Breast epithelium (tissue), 4 donors: ENCODE measurements at regions not wholly inside any gene's neighbourhood (a gene's known extent, or its start where the extent isn't known, plus 50 kb on each side); places are given as distances from the start of the nearest gene placed in this dataset.
"Not testable (repeated sequence)": the region's sequence is repeated elsewhere in the genome, so short reads cannot be mapped to it uniquely, and the experiment has no call there.

Experiments
- DNase-seq, 2 donors: peaks; one replicate each; pipeline ENCODE4 v3.0.0-alpha.2; 2019; ENCODE audit warnings: low spot score in 2 of 2
- H3K27ac ChIP-seq, 2 donors: fragments of 200-600 bp; sonication (generic) in 1 of 2; one replicate each; pipeline ENCODE4 v1.5.1; 2016 to 2019; ENCODE audit warnings: mild to moderate bottlenecking in 1 of 2
- H3K27me3 ChIP-seq, 2 donors: fragments of 200-600 bp; sonication (generic) in 1 of 2; one replicate each; pipeline versions ENCODE4 v1.5.1 to v1.6.0; 2017 to 2019; ENCODE audit warnings: control low read depth in 1 of 2, mild to moderate bottlenecking in 1 of 2
- H3K36me3 ChIP-seq: fragments of 200-600 bp; one replicate; pipeline ENCODE4 v1.5.1; 2019
- H3K4me1 ChIP-seq, 2 donors: fragments of 200-600 bp; sonication (generic); one replicate each; pipeline ENCODE4 v1.5.1; 2016 to 2019; ENCODE audit warnings: control low read depth in 1 of 2
- H3K4me3 ChIP-seq, 3 donors: fragments of 200-600 bp; sonication (generic); 1 replicate in 2 of 3; 2 replicates in 1 of 3; pipeline ENCODE4 v1.5.1; 2016 to 2019; ENCODE audit warnings: mild to moderate bottlenecking in 3 of 3, moderate library complexity in 2 of 3
- H3K9me3 ChIP-seq, 2 donors: fragments of 200-600 bp; sonication (generic) in 1 of 2; one replicate each; pipeline ENCODE4 v1.5.1; 2016 to 2019; ENCODE audit warnings: control low read depth in 1 of 2
- CTCF ChIP-seq, 3 donors: fragments of 450-650 bp; IDR thresholded peaks; one replicate each; pipeline ENCODE4 v1.5.1; 2016 to 2017; ENCODE audit warnings: antibody characterized with exemption in 3 of 3, mild to moderate bottlenecking in 3 of 3, moderate library complexity in 3 of 3
- POLR2A ChIP-seq: fragments of 450-650 bp; IDR thresholded peaks from one replicate; pipeline ENCODE4 v1.6.1; 2016; ENCODE audit warnings: antibody characterized with exemption, mild to moderate bottlenecking, moderate library complexity
- POLR2AphosphoS5 ChIP-seq, 3 donors: sonication (generic); formaldehyde crosslinking; IDR thresholded peaks; one replicate each; pipeline ENCODE4 v1.6.1; 2017; ENCODE audit warnings: antibody characterized with exemption in 3 of 3
- intact Hi-C: fragments of 100-400 bp; cut with DNase I; formaldehyde crosslinking; loops from one replicate; pipeline ENCODE4 v1.15.1; 2023; ENCODE audit warnings: low total_unique reads

GRCh38 chr2:176910828-176911227 is 301.8 kb upstream of the HNRNPA3 start:
- DNase-seq, result no peak
- TF ChIP-seq CTCF (IDR thresholded peaks at IDR 0.05), result no peak
- TF ChIP-seq POLR2A, result no peak
- TF ChIP-seq POLR2AphosphoS5 (IDR thresholded peaks at IDR 0.05), result no peak
- Histone ChIP-seq H3K9me3 (no peaks in the 10 kb centered on the region), H3K27ac (no peak overlapping the region), H3K36me3 (no peaks in the 10 kb centered on the region), H3K4me1 (no peaks in the 10 kb centered on the region), H3K27me3 (no peaks in the 10 kb centered on the region), H3K4me3 (no peak overlapping the region)
- intact Hi-C loops, result no loop called here

- H3K27ac ChIP-seq, result no peak overlapping the region
- H3K4me1 ChIP-seq, result no peaks in the 10 kb centered on the region
- TF ChIP-seq CTCF (IDR thresholded peaks at IDR 0.05) (no peak), POLR2AphosphoS5 (IDR thresholded peaks at IDR 0.05) (no peak), POLR2A (no peak)
- H3K36me3 ChIP-seq, result no peaks in the 10 kb centered on the region
- no peak overlapping the region for H3K4me3 ChIP-seq
- intact Hi-C loops, result no loop called here
- no peak for DNase-seq
- H3K9me3 ChIP-seq, result no peaks in the 10 kb centered on the region
- no peaks in the 10 kb centered on the region for H3K27me3 ChIP-seq
These were observed 298.6 kb upstream of the HNRNPA3 start for GRCh38 chr2:176913955-176914354.

- Histone ChIP-seq H3K9me3 (no peaks in the 10 kb centered on the region), H3K4me1 (no peaks in the 10 kb centered on the region), H3K27me3 (no peaks in the 10 kb centered on the region), H3K4me3 (no peak overlapping the region), H3K27ac (no peak overlapping the region), H3K36me3 (no peaks in the 10 kb centered on the region)
- intact Hi-C loops, result no loop called here
- DNase-seq, result no peak
- TF ChIP-seq POLR2A (no peak), POLR2AphosphoS5 (IDR thresholded peaks at IDR 0.05) (no peak), CTCF (IDR thresholded peaks at IDR 0.05) (no peak)
These were observed 298.2 kb upstream of the HNRNPA3 start for GRCh38 chr2:176914371-176914770.

- H3K9me3 ChIP-seq, DNase-seq, intact Hi-C loops: not testable (repeated sequence)
These were observed 290.0 kb upstream of the HNRNPA3 start for GRCh38 chr2:176922545-176922944.

GRCh38 chr2:176923205-176923604 is 289.4 kb upstream of the HNRNPA3 start:
- no peak for DNase-seq
- no peaks in the 10 kb centered on the region for H3K4me1 ChIP-seq
- no peaks in the 10 kb centered on the region for H3K27me3 ChIP-seq
- TF ChIP-seq CTCF (IDR thresholded peaks at IDR 0.05), result no peak
- no peak for TF ChIP-seq POLR2AphosphoS5 (IDR thresholded peaks at IDR 0.05)
- TF ChIP-seq POLR2A, result no peak
- no peaks in the 10 kb centered on the region for H3K36me3 ChIP-seq
- intact Hi-C loops, result no loop called here
- H3K4me3 ChIP-seq, result no peak overlapping the region
- H3K9me3 ChIP-seq, result peaks cover 0 to 5% of the 10 kb centered on the region in 2 donors
- no peak overlapping the region for H3K27ac ChIP-seq

More at GRCh38 chr2:176922545-176922944, 290.0 kb upstream of the HNRNPA3 start:
- not testable (repeated sequence) for H3K4me1 ChIP-seq, H3K4me3 ChIP-seq, H3K36me3 ChIP-seq, H3K27me3 ChIP-seq, H3K27ac ChIP-seq

GRCh38 chr2:176924909-176925534 is 287.6 kb upstream of the HNRNPA3 start:
- peaks cover 0 to 5% of the 10 kb centered on the region in 2 donors for H3K9me3 ChIP-seq
- H3K27me3 ChIP-seq, result no peaks in the 10 kb centered on the region
- no peak for TF ChIP-seq POLR2A
- H3K4me3 ChIP-seq, result no peak overlapping the region
- intact Hi-C loops, result no loop called here
- DNase-seq, result no peak
- no peaks in the 10 kb centered on the region for H3K4me1 ChIP-seq
- H3K36me3 ChIP-seq, result no peaks in the 10 kb centered on the region
- no peak overlapping the region for H3K27ac ChIP-seq
